ENCODE measurements at regions not wholly inside any gene's neighbourhood (a gene's known extent, or its start where the extent isn't known, plus 50 kb on each side); places are given as distances from the start of the nearest gene placed in this dataset.

- FAIRE-seq: no peak
- ATAC-seq: no peak
- in situ Hi-C loops (cut with HindIII; ENCODE audit: extremely low pct_ligation_motif_present, low pct_unique_long_range_greater_than_20kb): no loop called here
- TF ChIP-seq ZSCAN30 (CRISPR knock-in tag; IDR thresholded peaks at IDR 0.05) (no peak), ZNF576 (CRISPR knock-in tag; IDR thresholded peaks at IDR 0.05) (no peak)
- Histone ChIP-seq H4K20me1 (ENCODE audit: insufficient read depth, low read length) (no peaks in the 10 kb centered on the region), H3K79me2 (ENCODE audit: insufficient read depth, low read length) (no peaks in the 10 kb centered on the region), H3K9me3 (ENCODE audit: low read length) (no peaks in the 10 kb centered on the region), H2AFZ (ENCODE audit: low read length) (no peak overlapping the region), H3K4me3 (replicated peaks in 1 of 3; ENCODE audit: insufficient read depth in 1 of 3, low read depth in 2 of 3, low read length in 3 of 3) (no peak overlapping the region), H3K27ac (ENCODE audit: extremely low read length, insufficient read depth, low read length) (no peak overlapping the region), H3K9ac (ENCODE audit: insufficient read depth, low read depth, low read length) (no peak overlapping the region), H3K36me3 (replicated peaks in 1 of 2; ENCODE audit: control insufficient read depth in 1 of 2, insufficient read depth in 2 of 2, low read length in 2 of 2) (no peaks in the 10 kb centered on the region), H3K4me1 (ENCODE audit: insufficient read depth, low read length) (no peaks in the 10 kb centered on the region), H3K27me3 (ENCODE audit: control insufficient read depth in 1 of 2, insufficient read depth in 2 of 2, low read length in 2 of 2) (peaks cover 0 to 13% of the 10 kb centered on the region in 2 experiments; a peak in 2 of 5 replicates), H3K4me2 (ENCODE audit: low read depth, low read length) (no peak overlapping the region)
- no TSS peak for BruUV-seq (replicated peaks)
- intact Hi-C loops (cut with micrococcal nuclease; ENCODE audit: unreplicated experiment): no loop called here
- 12% methylated on average over 3 of the region's 3 CpGs for WGBS (ENCODE audit: low lambda C conversion rate)
- ChIA-PET POLR2A (no interaction called here), CTCF (ENCODE audit: low intra/inter-chr PET ratio, low total read pairs) (no interaction called here)
- DNase-seq (ENCODE audit: low spot score): no peak
Measured at GRCh38 chr1:29900712-29901111, 664.4 kb downstream of the PTPRU start.

DNA sequence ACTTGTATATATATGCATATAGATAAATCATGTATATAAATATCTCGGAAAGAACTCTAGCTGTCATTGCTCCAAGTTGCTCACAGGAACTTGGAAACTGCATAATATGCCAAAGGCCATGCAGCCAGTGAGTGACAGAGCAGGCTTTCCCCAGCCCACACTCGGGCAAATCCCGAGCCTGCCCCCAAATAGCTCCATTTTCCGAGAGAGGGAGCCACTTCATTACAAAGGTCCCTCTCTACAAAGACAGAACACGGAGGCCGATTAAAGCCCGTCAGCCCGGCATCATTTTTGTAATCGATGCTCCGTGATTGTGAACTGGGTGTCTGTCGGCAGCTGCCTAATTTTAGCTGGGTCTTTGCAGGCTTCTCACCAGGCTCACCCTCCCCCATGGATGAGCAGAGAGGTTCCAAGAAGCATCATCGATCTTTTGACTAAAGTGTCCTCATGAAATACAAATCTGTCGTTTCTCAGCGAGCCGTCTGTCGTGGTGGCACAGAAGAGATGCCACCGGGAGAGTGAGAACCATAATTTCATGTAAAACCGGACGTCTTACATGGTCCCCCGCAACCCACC, 663.9 kb downstream of the PTPRU start:
- FAIRE-seq (no peak), DNase-seq (ENCODE audit: low spot score) (no peak), ATAC-seq (no peak)
- Histone ChIP-seq H3K4me2 (ENCODE audit: low read depth, low read length) (no peak overlapping the region), H3K9ac (ENCODE audit: insufficient read depth, low read depth, low read length) (no peak overlapping the region), H4K20me1 (ENCODE audit: insufficient read depth, low read length) (no peaks in the 10 kb centered on the region), H3K27ac (ENCODE audit: extremely low read length, insufficient read depth, low read length) (no peak overlapping the region), H2AFZ (ENCODE audit: low read length) (no peak overlapping the region), H3K79me2 (ENCODE audit: insufficient read depth, low read length) (no peaks in the 10 kb centered on the region), H3K27me3 (ENCODE audit: control insufficient read depth in 1 of 2, insufficient read depth in 2 of 2, low read length in 2 of 2) (peaks cover 0 to 13% of the 10 kb centered on the region in 2 experiments; a peak in 2 of 5 replicates), H3K4me1 (ENCODE audit: insufficient read depth, low read length) (no peaks in the 10 kb centered on the region), H3K4me3 (replicated peaks in 1 of 3; ENCODE audit: insufficient read depth in 1 of 3, low read depth in 2 of 3, low read length in 3 of 3) (no peak overlapping the region), H3K36me3 (replicated peaks in 1 of 2; ENCODE audit: control insufficient read depth in 1 of 2, insufficient read depth in 2 of 2, low read length in 2 of 2) (no peaks in the 10 kb centered on the region), H3K9me3 (ENCODE audit: low read length) (no peaks in the 10 kb centered on the region)
- ChIA-PET CTCF (ENCODE audit: low intra/inter-chr PET ratio, low total read pairs) (no interaction called here), POLR2A (no interaction called here)
- BruUV-seq (replicated peaks): no TSS peak
- WGBS (ENCODE audit: low lambda C conversion rate): 26% methylated on average over 13 of the region's 20 CpGs
- intact Hi-C loops (cut with micrococcal nuclease; ENCODE audit: unreplicated experiment) (no loop called here), in situ Hi-C loops (cut with HindIII; ENCODE audit: extremely low pct_ligation_motif_present, low pct_unique_long_range_greater_than_20kb) (no loop called here)
- TF ChIP-seq THAP11 (CRISPR knock-in tag; IDR thresholded peaks at IDR 0.05) (no peak), ZNF30 (CRISPR knock-in tag; IDR thresholded peaks at IDR 0.05) (no peak), ZNF331 (CRISPR knock-in tag; IDR thresholded peaks at IDR 0.05) (no peak), ZMAT3 (CRISPR knock-in tag; conservative IDR thresholded peaks at IDR 0.05) (no peak), ZNF672 (CRISPR knock-in tag; IDR thresholded peaks at IDR 0.05) (no peak), GLMP (CRISPR knock-in tag; IDR thresholded peaks at IDR 0.05; ENCODE audit: borderline replicate concordance) (no peak)
- TF ChIP-seq, protein P1, sequence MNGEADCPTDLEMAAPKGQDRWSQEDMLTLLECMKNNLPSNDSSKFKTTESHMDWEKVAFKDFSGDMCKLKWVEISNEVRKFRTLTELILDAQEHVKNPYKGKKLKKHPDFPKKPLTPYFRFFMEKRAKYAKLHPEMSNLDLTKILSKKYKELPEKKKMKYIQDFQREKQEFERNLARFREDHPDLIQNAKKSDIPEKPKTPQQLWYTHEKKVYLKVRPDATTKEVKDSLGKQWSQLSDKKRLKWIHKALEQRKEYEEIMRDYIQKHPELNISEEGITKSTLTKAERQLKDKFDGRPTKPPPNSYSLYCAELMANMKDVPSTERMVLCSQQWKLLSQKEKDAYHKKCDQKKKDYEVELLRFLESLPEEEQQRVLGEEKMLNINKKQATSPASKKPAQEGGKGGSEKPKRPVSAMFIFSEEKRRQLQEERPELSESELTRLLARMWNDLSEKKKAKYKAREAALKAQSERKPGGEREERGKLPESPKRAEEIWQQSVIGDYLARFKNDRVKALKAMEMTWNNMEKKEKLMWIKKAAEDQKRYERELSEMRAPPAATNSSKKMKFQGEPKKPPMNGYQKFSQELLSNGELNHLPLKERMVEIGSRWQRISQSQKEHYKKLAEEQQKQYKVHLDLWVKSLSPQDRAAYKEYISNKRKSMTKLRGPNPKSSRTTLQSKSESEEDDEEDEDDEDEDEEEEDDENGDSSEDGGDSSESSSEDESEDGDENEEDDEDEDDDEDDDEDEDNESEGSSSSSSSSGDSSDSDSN (CRISPR knock-in tag; IDR thresholded peaks at IDR 0.05): no peak
- TF ChIP-seq, protein P2, sequence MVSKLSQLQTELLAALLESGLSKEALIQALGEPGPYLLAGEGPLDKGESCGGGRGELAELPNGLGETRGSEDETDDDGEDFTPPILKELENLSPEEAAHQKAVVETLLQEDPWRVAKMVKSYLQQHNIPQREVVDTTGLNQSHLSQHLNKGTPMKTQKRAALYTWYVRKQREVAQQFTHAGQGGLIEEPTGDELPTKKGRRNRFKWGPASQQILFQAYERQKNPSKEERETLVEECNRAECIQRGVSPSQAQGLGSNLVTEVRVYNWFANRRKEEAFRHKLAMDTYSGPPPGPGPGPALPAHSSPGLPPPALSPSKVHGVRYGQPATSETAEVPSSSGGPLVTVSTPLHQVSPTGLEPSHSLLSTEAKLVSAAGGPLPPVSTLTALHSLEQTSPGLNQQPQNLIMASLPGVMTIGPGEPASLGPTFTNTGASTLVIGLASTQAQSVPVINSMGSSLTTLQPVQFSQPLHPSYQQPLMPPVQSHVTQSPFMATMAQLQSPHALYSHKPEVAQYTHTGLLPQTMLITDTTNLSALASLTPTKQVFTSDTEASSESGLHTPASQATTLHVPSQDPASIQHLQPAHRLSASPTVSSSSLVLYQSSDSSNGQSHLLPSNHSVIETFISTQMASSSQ (IDR thresholded peaks at IDR 0.05; ENCODE audit: low read depth): no peak
- TF ChIP-seq, protein P2 (CRISPR knock-in tag; IDR thresholded peaks at IDR 0.05; ENCODE audit: borderline replicate concordance): no peak
